HCT116 (cell line): ENCODE measurements at regions not wholly inside any gene's neighbourhood (a gene's known extent, or its start where the extent isn't known, plus 50 kb on each side); places are given as distances from the start of the nearest gene placed in this dataset.

ENCODE experiments used
- ATAC-seq: fragments of 200-7000 bp; cut with Tn5 transposase; 2 replicates; pipeline ENCODE4 v1.9.1; 2020; ENCODE audit warnings: mild to moderate bottlenecking, moderate library complexity
- BruUV-seq: library from RNA; stranded (reverse); fragments of 400-500 nt; replicated peaks from 2 replicates; lab custom pipeline; 2021; lab: Mats Ljungman, UMichigan
- CTCF ChIA-PET: fragments of 300-600 bp; sonication (Branson Sonifier 250); formaldehyde crosslinking; loops from one replicate; lab custom pipeline; 2021; ENCODE audit warnings: antibody characterized with exemption; lab: Charles Lee
- POLR2A ChIA-PET: fragments of 300-600, 350-600 bp; sonication (Branson Sonifier 250); formaldehyde crosslinking; loops from one replicate; lab custom pipeline; 2021; ENCODE audit warnings: antibody characterized with exemption; lab: Charles Lee
- RAD21 ChIA-PET, 2 experiments: fragments of 300-600 bp; sonication (Branson Sonifier 250); formaldehyde crosslinking; loops; one replicate each; lab custom pipeline; 2023; ENCODE audit warnings: low total read pairs in 2 of 2; ENCODE audit not compliant: uncharacterized antibody in 2 of 2, unreplicated experiment in 2 of 2, low non-redundant PET in 1 of 2; lab: Charles Lee
- DNase-seq: peaks from one replicate; pipeline ENCODE4 v3.0.0-alpha.2; 2010; ENCODE audit warnings: low read depth, low spot score
- H2AFZ ChIP-seq: fragments of 200-600 bp; shearing (Covaris generic), sonication (generic); 2 replicates; pipeline ENCODE4 v1.6.1; 2017; ENCODE audit warnings: low read depth, mixed run types, mixed read lengths, antibody characterized with exemption, low read length; ENCODE audit not compliant: poor library complexity, severe bottlenecking
- H3K27ac ChIP-seq: 2 replicates; pipeline ENCODE4 v1.5.1; 2012; ENCODE audit warnings: low read depth, low read length
- H3K27me3 ChIP-seq: fragments of 200-600 bp; sonication (generic); 2 replicates; pipeline ENCODE4 v1.6.1; 2016; ENCODE audit warnings: mixed run types, low read length, mixed read lengths; ENCODE audit not compliant: insufficient read depth
- H3K36me3 ChIP-seq, 2 experiments: fragments of 200-500 bp in 1 of 2; fragments of 200-600 bp in 1 of 2; sonication (Bioruptor generic) in 1 of 2; sonication (generic) in 1 of 2; 2 replicates each; pipeline versions ENCODE4 v1.5.1 to v1.6.1; 2014 to 2016; ENCODE audit warnings: low read length in 2 of 2, inconsistent platforms in 1 of 2, mixed read lengths in 1 of 2, mixed run types in 1 of 2; ENCODE audit not compliant: insufficient read depth in 2 of 2, control insufficient read depth in 1 of 2
- H3K4me1 ChIP-seq, 2 experiments: fragments of 200-600 bp in 1 of 2; sonication (generic) in 1 of 2; 2 replicates each; pipeline versions ENCODE4 v1.5.1 to v1.6.1; 2012 to 2017; ENCODE audit warnings: low read length in 2 of 2, inconsistent platforms in 1 of 2, mild to moderate bottlenecking in 1 of 2, mixed read lengths in 1 of 2, mixed run types in 1 of 2, moderate library complexity in 1 of 2; ENCODE audit not compliant: insufficient read depth in 2 of 2, control insufficient read depth in 1 of 2
- H3K4me2 ChIP-seq: fragments of 200-600 bp; sonication (generic); 2 replicates; pipeline ENCODE4 v1.6.1; 2017; ENCODE audit warnings: mixed run types, low read length, mixed read lengths
- H3K4me3 ChIP-seq, 2 experiments: fragments of 200-600 bp in 1 of 2; sonication (generic) in 1 of 2; replicated peaks in 1 of 2; 2 replicates each; pipeline ENCODE4 v1.5.1; 2011 to 2016; ENCODE audit warnings: low read length in 2 of 2, control low read depth in 1 of 2, low read depth in 1 of 2, mild to moderate bottlenecking in 1 of 2, mixed read lengths in 1 of 2, mixed run types in 1 of 2
- H3K79me2 ChIP-seq: fragments of 200-600 bp; sonication (generic); 2 replicates; pipeline ENCODE4 v1.6.1; 2017; ENCODE audit warnings: mild to moderate bottlenecking, mixed run types, low read length, moderate library complexity, mixed read lengths; ENCODE audit not compliant: insufficient read depth
- H3K9ac ChIP-seq: fragments of 200-600 bp; sonication (generic); 2 replicates; pipeline ENCODE4 v1.6.1; 2016; ENCODE audit warnings: low read length, mixed read lengths
- H3K9me2 ChIP-seq: fragments of 200-600 bp; sonication (generic), shearing (Covaris generic); 2 replicates; pipeline ENCODE4 v1.6.1; 2017; ENCODE audit warnings: mixed run types, mild to moderate bottlenecking, moderate library complexity; ENCODE audit not compliant: insufficient read depth
- H3K9me3 ChIP-seq, 2 experiments: fragments of 200-500 bp in 1 of 2; fragments of 200-600 bp in 1 of 2; sonication (Bioruptor generic) in 1 of 2; sonication (generic) in 1 of 2; 2 replicates each; pipeline ENCODE4 v1.6.1; 2014 to 2017; ENCODE audit warnings: low read length in 2 of 2, mixed read lengths in 2 of 2, inconsistent platforms in 1 of 2, low read depth in 1 of 2, mild to moderate bottlenecking in 1 of 2, mixed run types in 1 of 2, moderate library complexity in 1 of 2; ENCODE audit not compliant: control insufficient read depth in 1 of 2, insufficient read depth in 1 of 2
- H4K20me1 ChIP-seq: fragments of 200-600 bp; sonication (generic), shearing (Covaris generic); 2 replicates; pipeline ENCODE4 v1.6.1; 2017; ENCODE audit warnings: mixed run types, mild to moderate bottlenecking, moderate library complexity; ENCODE audit not compliant: insufficient read depth
- CBX3 ChIP-seq: IDR thresholded peaks from 2 replicates; pipeline ENCODE4 v1.6.1; 2012; ENCODE audit warnings: low read depth
- CTCF ChIP-seq, 3 experiments: fragments of 200-600 bp in 1 of 3; sonication (generic) in 1 of 3; IDR thresholded peaks in 2 of 3; conservative IDR thresholded peaks in 1 of 3; 2 replicates each; pipeline ENCODE4 v1.5.1; 2012 to 2017; ENCODE audit warnings: low read depth in 2 of 3, low read length in 2 of 3, antibody characterized with exemption in 1 of 3, borderline replicate concordance in 1 of 3, control low read depth in 1 of 3, mild to moderate bottlenecking in 1 of 3, mixed read lengths in 1 of 3, mixed run types in 1 of 3, moderate library complexity in 1 of 3; ENCODE audit not compliant: insufficient read depth in 1 of 3
- EGR1 ChIP-seq: IDR thresholded peaks from 2 replicates; pipeline ENCODE4 v1.6.1; 2012; ENCODE audit warnings: low read depth
- ELF1 ChIP-seq: IDR thresholded peaks from 2 replicates; pipeline ENCODE4 v1.6.1; 2012; ENCODE audit warnings: low read depth, borderline replicate concordance
- EZH2phosphoT487 ChIP-seq: fragments of 200-600 bp; IDR thresholded peaks from 2 replicates; pipeline ENCODE4 v1.6.1; 2018; ENCODE audit warnings: antibody characterized with exemption, borderline replicate concordance
- MAX ChIP-seq: IDR thresholded peaks from 2 replicates; pipeline ENCODE4 v1.6.1; 2012
- POLR2A ChIP-seq: IDR thresholded peaks from 2 replicates; pipeline ENCODE4 v1.7.0; 2011; ENCODE audit warnings: borderline replicate concordance; ENCODE audit not compliant: insufficient read depth, insufficient read length; ENCODE audit errors: extremely low read depth
- POLR2AphosphoS5 ChIP-seq: IDR thresholded peaks from 2 replicates; pipeline ENCODE4 v1.6.1; 2011; ENCODE audit warnings: mild to moderate bottlenecking, low read depth, low read length, moderate library complexity
- RAD21 ChIP-seq: IDR thresholded peaks from 2 replicates; pipeline ENCODE4 v1.6.1; 2012; ENCODE audit warnings: low read depth, mild to moderate bottlenecking
- REST ChIP-seq: IDR thresholded peaks from 2 replicates; pipeline ENCODE4 v1.6.1; 2012; ENCODE audit warnings: low read depth
- SP1 ChIP-seq: IDR thresholded peaks from 2 replicates; pipeline ENCODE4 v1.6.1; 2012; ENCODE audit warnings: low read depth
- TCF7L2 ChIP-seq: IDR thresholded peaks from 2 replicates; pipeline ENCODE4 v1.7.0; 2011; ENCODE audit warnings: borderline replicate concordance, inconsistent platforms; ENCODE audit not compliant: insufficient read depth, insufficient read length; ENCODE audit errors: extremely low read depth
- YY1 ChIP-seq: IDR thresholded peaks from 2 replicates; pipeline ENCODE4 v1.6.1; 2011; ENCODE audit warnings: low read length, low read depth, moderate library complexity, mild to moderate bottlenecking; ENCODE audit not compliant: insufficient replicate concordance; ENCODE audit errors: extremely low read depth
- ZBTB33 ChIP-seq: IDR thresholded peaks from 2 replicates; pipeline ENCODE4 v1.6.1; 2011; ENCODE audit warnings: mild to moderate bottlenecking, low read length, moderate library complexity; ENCODE audit not compliant: insufficient replicate concordance; ENCODE audit errors: extremely low read depth
- ZFX ChIP-seq: fragments of 450-650 bp; IDR thresholded peaks from 2 replicates; pipeline ENCODE4 v1.6.1; 2017
- ZNF274 ChIP-seq: fragments of 200-500 bp; sonication (Bioruptor generic); IDR thresholded peaks from 2 replicates; pipeline ENCODE4 v1.6.1; 2014; ENCODE audit warnings: mild to moderate bottlenecking, low read depth, low read length, inconsistent platforms
- intact Hi-C: fragments of 100-400 bp; cut with micrococcal nuclease; formaldehyde crosslinking; loops from 2 replicates; pipeline ENCODE4 v1.10.0; 2022

- peaks cover 52% of the 10 kb centered on the region for H3K27me3 ChIP-seq
- no peaks in the 10 kb centered on the region for H3K79me2 ChIP-seq
- intact Hi-C loops = no loop called here
- DNase-seq = no peak
- H3K36me3 ChIP-seq = no peaks in the 10 kb centered on the region
- no peaks in the 10 kb centered on the region for H4K20me1 ChIP-seq
- ChIA-PET RAD21 (no interaction called here), POLR2A (no interaction called here), CTCF (interaction anchor here (1.6 kb wide), 1 partner anchor 62 kb away, joined by 3 read pairs; no protein-coding TSS in a partner anchor)
- no peaks in the 10 kb centered on the region for H3K9me3 ChIP-seq
- no peak overlapping the region for H3K27ac ChIP-seq
- BruUV-seq = no TSS peak
- no peaks in the 10 kb centered on the region for H3K9me2 ChIP-seq
- no peak for ATAC-seq
- TF ChIP-seq SP1 = no peak
- no peak for TF ChIP-seq ZBTB33
- TF ChIP-seq POLR2A = no peak
- no peak for TF ChIP-seq POLR2AphosphoS5
- TF ChIP-seq CTCF (IDR thresholded peaks at IDR 0.05 in 2 of 3, conservative IDR thresholded peaks at IDR 0.05 in 1 of 3; ENCODE audit: borderline replicate concordance in 1 of 3, insufficient read depth in 1 of 3, low read depth in 2 of 3, low read length in 2 of 3) = no peak
- TF ChIP-seq RAD21 = no peak
- no peak for TF ChIP-seq TCF7L2
- TF ChIP-seq ELF1 = no peak
- TF ChIP-seq MAX = no peak
- TF ChIP-seq REST = no peak
- TF ChIP-seq ZFX = no peak
- no peak for TF ChIP-seq ZNF274
- no peak for TF ChIP-seq EGR1
- no peak for TF ChIP-seq EZH2phosphoT487
- no peak for TF ChIP-seq CBX3
- TF ChIP-seq YY1 = no peak
- H3K4me3 ChIP-seq = no peak overlapping the region
- H3K4me2 ChIP-seq = no peak overlapping the region
- H3K9ac ChIP-seq = no peak overlapping the region
- H2AFZ ChIP-seq = no peak overlapping the region
- no peaks in the 10 kb centered on the region for H3K4me1 ChIP-seq
Measured at GRCh38 chr11:123323568-123323967, 106.5 kb upstream of the GRAMD1B start.
